ENCODE measurements at regions not wholly inside any gene's neighbourhood (a gene's known extent, or its start where the extent isn't known, plus 50 kb on each side); places are given as distances from the start of the nearest gene placed in this dataset.

GRCh38 chr15:95843241-95843910 lies 487.1 kb upstream of the NR2F2 start:
- Histone ChIP-seq H3K27me3 (ENCODE audit: control insufficient read depth in 1 of 2, insufficient read depth in 2 of 2, low read length in 2 of 2) (no peaks in the 10 kb centered on the region), H3K36me3 (ENCODE audit: insufficient read depth, low read length) (no peaks in the 10 kb centered on the region), H3K9me3 (ENCODE audit: low read length) (no peaks in the 10 kb centered on the region), H3K4me1 (ENCODE audit: insufficient read depth, low read length) (peaks cover 12% of the 10 kb centered on the region), H3K27ac (ENCODE audit: low read depth, low read length) (no peak overlapping the region), H3K9ac (ENCODE audit: low read length) (no peak overlapping the region), H3K4me3 (ENCODE audit: low read depth in 1 of 2, low read length in 2 of 2) (no peak overlapping the region)

GRCh38 chr15:95845862-95846515 lies 484.5 kb upstream of the NR2F2 start:
- Histone ChIP-seq H3K27me3 (ENCODE audit: control insufficient read depth in 1 of 2, insufficient read depth in 2 of 2, low read length in 2 of 2) (no peaks in the 10 kb centered on the region), H3K9ac (ENCODE audit: low read length) (no peak overlapping the region), H3K4me3 (ENCODE audit: low read depth in 1 of 2, low read length in 2 of 2) (no peak overlapping the region), H3K9me3 (ENCODE audit: low read length) (no peaks in the 10 kb centered on the region), H3K4me1 (ENCODE audit: insufficient read depth, low read length) (no peaks in the 10 kb centered on the region), H3K36me3 (ENCODE audit: insufficient read depth, low read length) (no peaks in the 10 kb centered on the region), H3K27ac (ENCODE audit: low read depth, low read length) (no peak overlapping the region)

GRCh38 chr15:95848126-95848525 lies 482.4 kb upstream of the NR2F2 start:
- no peaks in the 10 kb centered on the region for H3K9me3 ChIP-seq (ENCODE audit: low read length)
- H3K4me3 ChIP-seq (ENCODE audit: low read depth in 1 of 2, low read length in 2 of 2), result no peak overlapping the region
- no peaks in the 10 kb centered on the region for H3K36me3 ChIP-seq (ENCODE audit: insufficient read depth, low read length)
- no peak overlapping the region for H3K9ac ChIP-seq (ENCODE audit: low read length)
- H3K27ac ChIP-seq (ENCODE audit: low read depth, low read length), result no peak overlapping the region
- no peaks in the 10 kb centered on the region for H3K27me3 ChIP-seq (ENCODE audit: control insufficient read depth in 1 of 2, insufficient read depth in 2 of 2, low read length in 2 of 2)
- H3K4me1 ChIP-seq (ENCODE audit: insufficient read depth, low read length), result no peaks in the 10 kb centered on the region

GRCh38 chr15:95850837-95851236 lies 479.7 kb upstream of the NR2F2 start:
- Histone ChIP-seq H3K4me3 (ENCODE audit: low read depth in 1 of 2, low read length in 2 of 2) (no peak overlapping the region), H3K27me3 (ENCODE audit: control insufficient read depth in 1 of 2, insufficient read depth in 2 of 2, low read length in 2 of 2) (no peaks in the 10 kb centered on the region), H3K36me3 (ENCODE audit: insufficient read depth, low read length) (no peaks in the 10 kb centered on the region), H3K9ac (ENCODE audit: low read length) (no peak overlapping the region), H3K9me3 (ENCODE audit: low read length) (no peaks in the 10 kb centered on the region), H3K4me1 (ENCODE audit: insufficient read depth, low read length) (no peaks in the 10 kb centered on the region), H3K27ac (ENCODE audit: low read depth, low read length) (no peak overlapping the region)

- Histone ChIP-seq H3K9ac (ENCODE audit: low read length) (no peak overlapping the region), H3K4me1 (ENCODE audit: insufficient read depth, low read length) (no peaks in the 10 kb centered on the region), H3K9me3 (ENCODE audit: low read length) (no peaks in the 10 kb centered on the region), H3K36me3 (ENCODE audit: insufficient read depth, low read length) (no peaks in the 10 kb centered on the region), H3K27me3 (ENCODE audit: control insufficient read depth in 1 of 2, insufficient read depth in 2 of 2, low read length in 2 of 2) (no peaks in the 10 kb centered on the region), H3K27ac (ENCODE audit: low read depth, low read length) (no peak overlapping the region), H3K4me3 (ENCODE audit: low read depth in 1 of 2, low read length in 2 of 2) (no peak overlapping the region)
Observed at GRCh38 chr15:95853350-95853749, 477.1 kb upstream of the NR2F2 start.

- no peaks in the 10 kb centered on the region for H3K9me3 ChIP-seq (ENCODE audit: low read length)
- H3K27me3 ChIP-seq (ENCODE audit: control insufficient read depth in 1 of 2, insufficient read depth in 2 of 2, low read length in 2 of 2), result no peaks in the 10 kb centered on the region
- no peak overlapping the region for H3K4me3 ChIP-seq (ENCODE audit: low read depth in 1 of 2, low read length in 2 of 2)
- H3K9ac ChIP-seq (ENCODE audit: low read length), result no peak overlapping the region
- no peaks in the 10 kb centered on the region for H3K4me1 ChIP-seq (ENCODE audit: insufficient read depth, low read length)
- no peaks in the 10 kb centered on the region for H3K36me3 ChIP-seq (ENCODE audit: insufficient read depth, low read length)
- H3K27ac ChIP-seq (ENCODE audit: low read depth, low read length), result no peak overlapping the region
Observed at GRCh38 chr15:95857124-95857757, 473.3 kb upstream of the NR2F2 start.

- Histone ChIP-seq H3K4me3 (ENCODE audit: low read depth in 1 of 2, low read length in 2 of 2) (no peak overlapping the region), H3K36me3 (ENCODE audit: insufficient read depth, low read length) (no peaks in the 10 kb centered on the region), H3K27me3 (ENCODE audit: control insufficient read depth in 1 of 2, insufficient read depth in 2 of 2, low read length in 2 of 2) (no peaks in the 10 kb centered on the region), H3K9ac (ENCODE audit: low read length) (no peak overlapping the region), H3K27ac (ENCODE audit: low read depth, low read length) (no peak overlapping the region), H3K9me3 (ENCODE audit: low read length) (no peaks in the 10 kb centered on the region), H3K4me1 (ENCODE audit: insufficient read depth, low read length) (no peaks in the 10 kb centered on the region)
Observed at GRCh38 chr15:95857758-95858157, 472.7 kb upstream of the NR2F2 start.

- H3K9ac ChIP-seq (ENCODE audit: low read length), result no peak overlapping the region
- H3K27me3 ChIP-seq (ENCODE audit: control insufficient read depth in 1 of 2, insufficient read depth in 2 of 2, low read length in 2 of 2), result no peaks in the 10 kb centered on the region
- no peak overlapping the region for H3K4me3 ChIP-seq (ENCODE audit: low read depth in 1 of 2, low read length in 2 of 2)
- H3K36me3 ChIP-seq (ENCODE audit: insufficient read depth, low read length), result no peaks in the 10 kb centered on the region
- H3K9me3 ChIP-seq (ENCODE audit: low read length), result no peaks in the 10 kb centered on the region
- no peak overlapping the region for H3K27ac ChIP-seq (ENCODE audit: low read depth, low read length)
- H3K4me1 ChIP-seq (ENCODE audit: insufficient read depth, low read length), result no peaks in the 10 kb centered on the region
Observed at GRCh38 chr15:95860406-95860805, 470.1 kb upstream of the NR2F2 start.

GRCh38 chr15:95864467-95864886 lies 466.0 kb upstream of the NR2F2 start:
- H3K9ac ChIP-seq (ENCODE audit: low read length), result no peak overlapping the region
- H3K36me3 ChIP-seq (ENCODE audit: insufficient read depth, low read length), result no peaks in the 10 kb centered on the region
- no peaks in the 10 kb centered on the region for H3K27me3 ChIP-seq (ENCODE audit: control insufficient read depth in 1 of 2, insufficient read depth in 2 of 2, low read length in 2 of 2)
- no peaks in the 10 kb centered on the region for H3K4me1 ChIP-seq (ENCODE audit: insufficient read depth, low read length)
- H3K4me3 ChIP-seq (ENCODE audit: low read depth in 1 of 2, low read length in 2 of 2), result no peak overlapping the region
- no peaks in the 10 kb centered on the region for H3K9me3 ChIP-seq (ENCODE audit: low read length)
- H3K27ac ChIP-seq (ENCODE audit: low read depth, low read length), result no peak overlapping the region

GRCh38 chr15:95865330-95865739 lies 465.2 kb upstream of the NR2F2 start:
- Histone ChIP-seq H3K9ac (ENCODE audit: low read length) (no peak overlapping the region), H3K27ac (ENCODE audit: low read depth, low read length) (no peak overlapping the region), H3K9me3 (ENCODE audit: low read length) (no peaks in the 10 kb centered on the region), H3K4me3 (ENCODE audit: low read depth in 1 of 2, low read length in 2 of 2) (no peak overlapping the region), H3K27me3 (ENCODE audit: control insufficient read depth in 1 of 2, insufficient read depth in 2 of 2, low read length in 2 of 2) (no peaks in the 10 kb centered on the region), H3K4me1 (ENCODE audit: insufficient read depth, low read length) (no peaks in the 10 kb centered on the region), H3K36me3 (ENCODE audit: insufficient read depth, low read length) (no peaks in the 10 kb centered on the region)

GRCh38 chr15:95866711-95867440 lies 463.6 kb upstream of the NR2F2 start:
- Histone ChIP-seq H3K9me3 (ENCODE audit: low read length) (no peaks in the 10 kb centered on the region), H3K4me3 (ENCODE audit: low read depth in 1 of 2, low read length in 2 of 2) (no peak overlapping the region), H3K36me3 (ENCODE audit: insufficient read depth, low read length) (no peaks in the 10 kb centered on the region), H3K27me3 (ENCODE audit: control insufficient read depth in 1 of 2, insufficient read depth in 2 of 2, low read length in 2 of 2) (no peaks in the 10 kb centered on the region), H3K4me1 (ENCODE audit: insufficient read depth, low read length) (no peaks in the 10 kb centered on the region), H3K27ac (ENCODE audit: low read depth, low read length) (no peak overlapping the region), H3K9ac (ENCODE audit: low read length) (no peak overlapping the region)

All from muscle layer of colon (tissue), 2 donors.